ENCODE measurements at regions not wholly inside any gene's neighbourhood (a gene's known extent, or its start where the extent isn't known, plus 50 kb on each side); places are given as distances from the start of the nearest gene placed in this dataset.

DNA sequence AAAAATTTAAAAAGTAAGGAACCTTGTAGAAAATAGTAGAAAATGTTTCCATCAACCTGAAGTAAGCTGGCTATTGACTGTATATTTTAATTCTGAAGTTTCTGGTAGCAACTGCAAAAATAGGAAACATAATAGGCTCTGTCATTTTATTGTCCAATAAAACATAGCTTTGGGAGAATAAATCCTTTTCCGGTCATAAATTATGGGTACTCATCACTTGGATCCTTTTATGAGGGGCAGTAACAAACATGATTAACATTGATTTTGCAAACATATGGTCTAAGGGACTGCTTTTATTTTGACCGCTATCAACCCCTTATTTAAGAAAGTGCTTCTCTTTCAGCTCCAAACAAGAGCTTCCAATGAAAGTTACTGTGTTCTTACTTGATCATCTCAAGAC lies 495.9 kb upstream of the ANKRD30A start:
- Mint-ChIP-seq H3K9me3 (peaks cover 8% of the 10 kb centered on the region), H3K36me3 (ENCODE audit: low read depth) (no peaks in the 10 kb centered on the region), H3K27ac (no peak overlapping the region), H3K27me3 (no peaks in the 10 kb centered on the region), H3K4me1 (no peaks in the 10 kb centered on the region), H3K4me3 (no peak overlapping the region)
- ATAC-seq (no peak), DNase-seq (no peak)

DNA sequence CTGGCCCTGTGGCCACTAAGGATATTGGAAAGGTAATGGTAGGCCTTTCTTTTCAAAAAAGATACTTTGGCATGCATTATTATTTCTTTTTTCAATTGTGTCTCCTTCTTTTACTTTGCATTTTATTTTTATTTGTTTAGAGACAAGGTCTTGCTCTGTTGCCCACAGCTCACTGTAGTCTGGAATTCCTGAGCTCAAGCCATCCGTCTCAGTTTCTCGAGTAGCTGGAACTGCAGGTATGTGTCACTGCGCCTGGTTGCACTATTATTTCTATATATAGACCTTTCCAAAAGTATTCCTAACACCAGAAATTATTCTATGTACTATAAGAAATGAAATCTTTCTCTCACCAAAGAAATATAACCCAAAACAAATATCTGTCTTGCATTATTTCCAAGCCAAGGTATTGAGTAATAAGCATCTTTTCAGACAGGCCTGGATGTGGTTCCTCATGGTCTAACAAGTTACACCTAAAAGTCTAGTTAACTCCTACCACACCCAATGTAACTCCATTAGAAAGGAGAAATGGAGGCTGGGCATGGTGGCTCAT lies 500.8 kb upstream of the ANKRD30A start:
- Mint-ChIP-seq H3K4me3 (no peak overlapping the region), H3K27me3 (no peaks in the 10 kb centered on the region), H3K4me1 (no peaks in the 10 kb centered on the region), H3K27ac (no peak overlapping the region), H3K36me3 (ENCODE audit: low read depth) (no peaks in the 10 kb centered on the region), H3K9me3 (peaks cover 22% of the 10 kb centered on the region)
- ATAC-seq (no peak), DNase-seq (no peak)

- Mint-ChIP-seq H3K4me1 (no peaks in the 10 kb centered on the region), H3K27ac (no peak overlapping the region), H3K4me3 (no peak overlapping the region), H3K9me3 (peaks cover 24% of the 10 kb centered on the region), H3K36me3 (ENCODE audit: low read depth) (no peaks in the 10 kb centered on the region), H3K27me3 (no peaks in the 10 kb centered on the region)
- no peak for DNase-seq
- ATAC-seq, result no peak
Observed at GRCh38 chr10:36621346-36621745, 504.1 kb upstream of the ANKRD30A start.

DNA sequence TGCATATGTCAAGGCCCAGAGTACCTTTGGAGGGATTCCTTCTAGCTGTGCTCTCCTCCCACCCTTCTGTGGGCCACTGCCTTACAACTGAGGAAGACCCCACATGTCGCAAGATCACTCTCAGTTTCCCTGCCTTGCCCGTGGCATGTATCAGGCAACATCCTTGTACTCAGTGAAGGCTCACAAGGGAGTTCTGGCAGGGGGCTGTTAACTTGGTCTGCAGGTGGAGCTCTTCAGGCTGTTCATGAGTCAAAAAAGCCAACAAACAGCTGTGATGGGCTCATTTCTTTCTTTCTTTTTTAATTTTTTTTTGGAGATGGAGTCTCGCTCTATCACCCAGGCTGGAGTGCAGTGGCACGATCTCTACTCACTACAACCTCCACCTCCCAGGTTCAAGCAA lies 513.0 kb upstream of the ANKRD30A start:
- peaks cover 4% of the 10 kb centered on the region for H3K9me3 Mint-ChIP-seq

DNA sequence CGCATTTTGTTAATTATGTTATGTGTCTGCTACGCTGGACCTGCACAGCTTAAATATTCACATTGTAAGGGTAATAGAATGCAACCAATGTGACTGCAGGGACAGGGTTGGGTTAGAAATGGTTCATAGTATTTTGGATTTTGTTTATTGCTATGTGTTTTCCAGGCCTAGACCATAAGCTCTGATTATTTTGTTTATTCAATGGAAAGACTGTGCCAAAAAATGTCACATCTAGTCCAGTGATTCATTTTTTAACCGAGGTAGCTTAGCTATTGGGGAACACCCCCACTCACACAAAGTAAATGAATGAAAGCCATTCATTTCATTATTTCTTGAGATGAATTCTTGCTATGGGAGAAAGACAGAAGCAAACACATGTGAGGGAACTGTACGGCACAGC lies 516.5 kb upstream of the ANKRD30A start:
- no peaks in the 10 kb centered on the region for H3K9me3 Mint-ChIP-seq
- H3K4me1 Mint-ChIP-seq, result no peaks in the 10 kb centered on the region
- no peak overlapping the region for H3K27ac Mint-ChIP-seq
- no peak overlapping the region for H3K4me3 Mint-ChIP-seq
- ATAC-seq (no peak), DNase-seq (no peak)
- no peaks in the 10 kb centered on the region for H3K27me3 Mint-ChIP-seq
- H3K36me3 Mint-ChIP-seq (ENCODE audit: low read depth), result no peaks in the 10 kb centered on the region

More for the DNA sequence above, 513.0 kb upstream of the ANKRD30A start:
- H3K27me3 Mint-ChIP-seq, result no peaks in the 10 kb centered on the region
- no peaks in the 10 kb centered on the region for H3K4me1 Mint-ChIP-seq
- ATAC-seq (no peak), DNase-seq (no peak)
- H3K27ac Mint-ChIP-seq, result no peak overlapping the region
- H3K4me3 Mint-ChIP-seq, result no peak overlapping the region
- H3K36me3 Mint-ChIP-seq (ENCODE audit: low read depth), result no peaks in the 10 kb centered on the region

- Mint-ChIP-seq H3K4me3 (no peak overlapping the region), H3K4me1 (no peaks in the 10 kb centered on the region), H3K36me3 (ENCODE audit: low read depth) (no peaks in the 10 kb centered on the region), H3K9me3 (no peaks in the 10 kb centered on the region), H3K27ac (no peak overlapping the region), H3K27me3 (no peaks in the 10 kb centered on the region)
- DNase-seq (no peak), ATAC-seq (no peak)
Observed at GRCh38 chr10:36608251-36608650, 517.1 kb upstream of the ANKRD30A start.

- Mint-ChIP-seq H3K27ac (no peak overlapping the region), H3K9me3 (no peaks in the 10 kb centered on the region), H3K4me1 (no peaks in the 10 kb centered on the region), H3K36me3 (ENCODE audit: low read depth) (no peaks in the 10 kb centered on the region), H3K4me3 (no peak overlapping the region), H3K27me3 (no peaks in the 10 kb centered on the region)
- no peak for DNase-seq
- no peak for ATAC-seq
Observed at GRCh38 chr10:36606234-36606839, 519.1 kb upstream of the ANKRD30A start.

DNA sequence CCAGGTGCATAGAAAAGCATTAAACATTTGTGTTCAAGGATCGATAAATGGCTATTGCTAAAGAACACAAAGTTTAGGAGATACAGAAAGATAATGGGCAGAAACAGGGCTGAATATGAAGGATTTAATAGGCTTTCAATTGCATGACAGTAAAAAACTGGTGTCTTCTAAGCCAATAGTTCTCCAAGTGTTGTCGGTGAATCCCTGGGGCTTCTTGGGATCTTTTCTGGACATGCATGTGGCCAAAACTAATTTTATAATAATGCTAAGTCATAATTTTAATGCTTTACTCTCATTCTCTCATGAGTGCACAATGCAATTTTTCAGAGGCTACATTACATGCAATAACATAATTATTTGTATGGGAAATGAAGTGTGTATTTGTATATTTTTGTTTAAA lies 521.1 kb upstream of the ANKRD30A start:
- H3K4me1 Mint-ChIP-seq, result no peaks in the 10 kb centered on the region
- no peak overlapping the region for H3K4me3 Mint-ChIP-seq
- H3K9me3 Mint-ChIP-seq, result peaks cover 3% of the 10 kb centered on the region
- H3K36me3 Mint-ChIP-seq (ENCODE audit: low read depth), result no peaks in the 10 kb centered on the region
- H3K27me3 Mint-ChIP-seq, result no peaks in the 10 kb centered on the region
- no peak overlapping the region for H3K27ac Mint-ChIP-seq
- no peak for ATAC-seq
- DNase-seq, result no peak

DNA sequence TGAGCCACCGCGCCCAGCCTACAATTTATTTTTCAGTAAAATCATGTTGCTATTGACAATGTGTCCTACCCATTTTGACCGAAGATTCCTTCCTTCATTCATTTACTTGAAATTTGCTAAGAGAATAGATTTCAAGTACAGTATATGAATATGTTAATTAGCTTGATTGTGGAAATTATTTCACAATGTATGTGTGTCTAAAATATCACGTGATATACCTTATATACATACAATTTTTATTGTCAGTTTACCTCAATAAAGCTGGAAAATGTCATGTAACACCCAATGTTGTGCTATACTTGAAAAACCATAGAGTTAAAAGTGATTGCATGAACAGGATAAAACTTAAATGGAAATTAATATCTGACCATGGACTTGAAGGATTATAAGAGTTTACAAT lies 521.7 kb upstream of the ANKRD30A start:
- ATAC-seq, result no peak
- Mint-ChIP-seq H3K9me3 (peaks cover 3% of the 10 kb centered on the region), H3K36me3 (ENCODE audit: low read depth) (no peaks in the 10 kb centered on the region), H3K27me3 (no peaks in the 10 kb centered on the region), H3K4me1 (no peaks in the 10 kb centered on the region), H3K27ac (no peak overlapping the region), H3K4me3 (no peak overlapping the region)
- DNase-seq, result no peak

DNA sequence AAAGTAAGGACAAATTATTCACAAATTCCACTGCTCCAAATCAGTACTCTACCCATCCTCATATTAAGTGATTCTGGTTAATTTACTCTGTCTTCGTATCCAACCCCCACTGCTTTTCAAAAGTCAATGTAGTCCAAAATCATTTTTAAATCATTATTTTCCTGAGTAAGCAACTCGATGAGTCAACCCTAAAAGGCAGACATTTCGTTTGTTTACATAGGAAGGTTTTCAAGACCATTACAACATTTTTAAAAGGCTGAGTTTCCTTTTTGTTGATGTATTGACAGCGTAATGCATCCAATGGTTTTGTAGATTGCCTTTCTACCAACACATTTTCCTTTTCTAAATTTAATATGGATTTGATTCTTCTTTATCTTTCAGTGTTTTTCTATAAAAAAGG lies 523.0 kb upstream of the ANKRD30A start:
- H3K27me3 Mint-ChIP-seq, result no peaks in the 10 kb centered on the region
- DNase-seq (no peak), ATAC-seq (no peak)
- H3K9me3 Mint-ChIP-seq, result peaks cover 4% of the 10 kb centered on the region
- no peaks in the 10 kb centered on the region for H3K4me1 Mint-ChIP-seq
- H3K36me3 Mint-ChIP-seq (ENCODE audit: low read depth), result no peaks in the 10 kb centered on the region
- H3K4me3 Mint-ChIP-seq, result no peak overlapping the region
- H3K27ac Mint-ChIP-seq, result no peak overlapping the region

GRCh38 chr10:36597756-36598320 lies 527.6 kb upstream of the ANKRD30A start:
- H3K27ac Mint-ChIP-seq, result no peak overlapping the region
- DNase-seq (no peak), ATAC-seq (no peak)
- peaks cover 15% of the 10 kb centered on the region for H3K9me3 Mint-ChIP-seq
- H3K27me3 Mint-ChIP-seq, result no peaks in the 10 kb centered on the region
- H3K36me3 Mint-ChIP-seq (ENCODE audit: low read depth), result no peaks in the 10 kb centered on the region
- no peaks in the 10 kb centered on the region for H3K4me1 Mint-ChIP-seq
- H3K4me3 Mint-ChIP-seq, result no peak overlapping the region

- no peaks in the 10 kb centered on the region for H3K27me3 Mint-ChIP-seq
- H3K9me3 Mint-ChIP-seq, result peaks cover 20% of the 10 kb centered on the region
Observed at GRCh38 chr10:36592964-36593363, 532.4 kb upstream of the ANKRD30A start.

GRCh38 chr10:36591436-36591835 lies 534.0 kb upstream of the ANKRD30A start:
- H3K27ac Mint-ChIP-seq, result no peak overlapping the region
- H3K36me3 Mint-ChIP-seq (ENCODE audit: low read depth), result no peaks in the 10 kb centered on the region
- no peaks in the 10 kb centered on the region for H3K27me3 Mint-ChIP-seq
- ATAC-seq (no peak), DNase-seq (no peak)
- H3K4me3 Mint-ChIP-seq, result no peak overlapping the region
- H3K4me1 Mint-ChIP-seq, result no peaks in the 10 kb centered on the region
- H3K9me3 Mint-ChIP-seq, result peaks cover 12% of the 10 kb centered on the region

More at GRCh38 chr10:36592964-36593363, 532.4 kb upstream of the ANKRD30A start:
- H3K4me1 Mint-ChIP-seq, result no peaks in the 10 kb centered on the region
- no peak overlapping the region for H3K4me3 Mint-ChIP-seq
- DNase-seq (no peak), ATAC-seq (no peak)
- H3K27ac Mint-ChIP-seq, result no peak overlapping the region
- H3K36me3 Mint-ChIP-seq (ENCODE audit: low read depth), result no peaks in the 10 kb centered on the region

GRCh38 chr10:36583690-36584089 lies 541.7 kb upstream of the ANKRD30A start:
- no peak overlapping the region for H3K27ac Mint-ChIP-seq
- peaks cover 20% of the 10 kb centered on the region for H3K9me3 Mint-ChIP-seq
- H3K4me1 Mint-ChIP-seq, result no peaks in the 10 kb centered on the region
- H3K27me3 Mint-ChIP-seq, result no peaks in the 10 kb centered on the region
- no peak overlapping the region for H3K4me3 Mint-ChIP-seq
- ATAC-seq, result no peak
- H3K36me3 Mint-ChIP-seq (ENCODE audit: low read depth), result no peaks in the 10 kb centered on the region
- no peak for DNase-seq

GRCh38 chr10:36581237-36581636 lies 544.2 kb upstream of the ANKRD30A start:
- Mint-ChIP-seq H3K4me1 (no peaks in the 10 kb centered on the region), H3K9me3 (peaks cover 25% of the 10 kb centered on the region), H3K36me3 (ENCODE audit: low read depth) (no peaks in the 10 kb centered on the region), H3K27ac (no peak overlapping the region), H3K4me3 (no peak overlapping the region), H3K27me3 (no peaks in the 10 kb centered on the region)
- DNase-seq, result no peak
- no peak for ATAC-seq

All from activated naive CD8-positive, alpha-beta T cell treated with anti-CD3 and anti-CD28 coated beads, Interleukin-2, amount 50 U/mL, for 24 hours (primary cell).